Fibroblast of lung (primary cell): ENCODE measurements at regions not wholly inside any gene's neighbourhood (a gene's known extent, or its start where the extent isn't known, plus 50 kb on each side); places are given as distances from the start of the nearest gene placed in this dataset.

Experiments used
- DNase-seq, 2 donors: peaks; one replicate each; pipeline versions ENCODE4 v3.0.0 to v3.0.0-alpha.2; 2010; ENCODE audit warnings: low read depth in 2 of 2
- H2AFZ ChIP-seq: 2 replicates; pipeline ENCODE4 v1.5.1; 2012; ENCODE audit warnings: low read length, control low read depth, inconsistent platforms
- H3K27ac ChIP-seq: 2 replicates; pipeline ENCODE4 v1.5.1; 2011; ENCODE audit warnings: low read length, control low read depth; ENCODE audit not compliant: insufficient read depth
- H3K27me3 ChIP-seq: 2 replicates; pipeline ENCODE4 v1.5.1; 2011; ENCODE audit warnings: mild to moderate bottlenecking, low read length; ENCODE audit not compliant: control insufficient read depth, insufficient read depth
- H3K36me3 ChIP-seq: 2 replicates; pipeline ENCODE4 v1.5.1; 2011; ENCODE audit warnings: low read length; ENCODE audit not compliant: control insufficient read depth, insufficient read depth
- H3K4me1 ChIP-seq: 2 replicates; pipeline ENCODE4 v1.5.1; 2011; ENCODE audit warnings: low read length; ENCODE audit not compliant: control insufficient read depth, insufficient read depth; ENCODE audit errors: extremely low read depth
- H3K4me2 ChIP-seq: 2 replicates; pipeline ENCODE4 v1.5.1; 2011; ENCODE audit warnings: low read length, control low read depth; ENCODE audit not compliant: insufficient read depth; ENCODE audit errors: extremely low read depth
- H3K4me3 ChIP-seq, 4 experiments: fragments of 200-600 bp in 1 of 4; sonication (generic) in 1 of 4; replicated peaks in 1 of 4; 2 replicates each; pipeline ENCODE4 v1.5.1; 2011 to 2016; ENCODE audit warnings: low read length in 4 of 4, low read depth in 3 of 4, mild to moderate bottlenecking in 3 of 4, control low read depth in 2 of 4, inconsistent platforms in 1 of 4, mixed read lengths in 1 of 4; ENCODE audit not compliant: insufficient read depth in 1 of 4; ENCODE audit errors: control extremely low read depth in 1 of 4
- H3K79me2 ChIP-seq: 2 replicates; pipeline ENCODE4 v1.5.1; 2012; ENCODE audit warnings: mild to moderate bottlenecking, low read length, inconsistent platforms; ENCODE audit not compliant: control insufficient read depth, insufficient read depth
- H3K9ac ChIP-seq: 2 replicates; pipeline ENCODE4 v1.5.1; 2011; ENCODE audit warnings: mild to moderate bottlenecking, low read length, control low read depth; ENCODE audit not compliant: insufficient read depth
- H3K9me3 ChIP-seq: 2 replicates; pipeline ENCODE4 v1.5.1; 2012; ENCODE audit warnings: low read depth, low read length; ENCODE audit not compliant: control insufficient read depth, insufficient read depth
- H4K20me1 ChIP-seq: 2 replicates; pipeline ENCODE4 v1.5.1; 2011; ENCODE audit warnings: low read length; ENCODE audit not compliant: control insufficient read depth, insufficient read depth; ENCODE audit errors: extremely low read depth
- CTCF ChIP-seq, 2 donors: IDR thresholded peaks in 1 of 2; conservative IDR thresholded peaks in 1 of 2; 1 replicate in 1 of 2; 2 replicates in 1 of 2; pipeline ENCODE4 v1.5.1; 2011 to 2012; ENCODE audit warnings: low read length in 2 of 2, control low read depth in 1 of 2, inconsistent platforms in 1 of 2, low read depth in 1 of 2, mild to moderate bottlenecking in 1 of 2
- EZH2 ChIP-seq: IDR thresholded peaks from 2 replicates; pipeline ENCODE4 v1.5.1; 2012; ENCODE audit warnings: low read length, control low read depth, mild to moderate bottlenecking; ENCODE audit errors: missing control alignments

GRCh38 chr1:147086129-147086528 is 86.1 kb downstream of the PRKAB2 start:
- no peak for DNase-seq
- Histone ChIP-seq H3K9me3 (no peaks in the 10 kb centered on the region), H4K20me1 (no peaks in the 10 kb centered on the region), H3K9ac (no peak overlapping the region), H3K4me3 (no peak overlapping the region), H3K36me3 (no peaks in the 10 kb centered on the region), H3K27ac (no peak overlapping the region), H2AFZ (no peak overlapping the region), H3K4me2 (no peak overlapping the region), H3K27me3 (peaks cover 17% of the 10 kb centered on the region), H3K4me1 (no peaks in the 10 kb centered on the region), H3K79me2 (no peaks in the 10 kb centered on the region)
- TF ChIP-seq CTCF (conservative IDR thresholded peaks at IDR 0.05 in 1 of 2, IDR thresholded peaks at IDR 0.05 in 1 of 2; ENCODE audit: low read depth in 1 of 2, low read length in 2 of 2) = no peak
- no peak for TF ChIP-seq EZH2

- Histone ChIP-seq H2AFZ (peak overlapping the region; percentile 93), H3K4me2 (peak overlapping the region; percentile 94), H3K79me2 (no peaks in the 10 kb centered on the region), H3K36me3 (no peaks in the 10 kb centered on the region), H3K9ac (peak overlapping the region; percentile 73), H3K4me3 (peak overlapping the region; percentile 33 to 75 (median 65)), H3K27me3 (peaks cover 34% of the 10 kb centered on the region), H4K20me1 (no peaks in the 10 kb centered on the region), H3K4me1 (no peaks in the 10 kb centered on the region), H3K27ac (peak overlapping the region; percentile 71), H3K9me3 (no peaks in the 10 kb centered on the region)
- TF ChIP-seq EZH2 (no peak), CTCF (conservative IDR thresholded peaks at IDR 0.05 in 1 of 2, IDR thresholded peaks at IDR 0.05 in 1 of 2; ENCODE audit: low read depth in 1 of 2, low read length in 2 of 2) (no peak)
- peak; percentile 90 to 92 for DNase-seq
These were observed 87.8 kb downstream of the PRKAB2 start for GRCh38 chr1:147084273-147085096.

- H3K9ac ChIP-seq = no peak overlapping the region
- H3K27ac ChIP-seq = no peak overlapping the region
- H3K27me3 ChIP-seq = peaks cover 39% of the 10 kb centered on the region
- DNase-seq = no peak
- H3K9me3 ChIP-seq = no peaks in the 10 kb centered on the region
- no peak overlapping the region for H2AFZ ChIP-seq
- no peaks in the 10 kb centered on the region for H3K4me1 ChIP-seq
- no peaks in the 10 kb centered on the region for H3K79me2 ChIP-seq
- no peaks in the 10 kb centered on the region for H3K36me3 ChIP-seq
- H3K4me2 ChIP-seq = peak overlapping the region; percentile 94
- H4K20me1 ChIP-seq = no peaks in the 10 kb centered on the region
- TF ChIP-seq EZH2 (no peak), CTCF (conservative IDR thresholded peaks at IDR 0.05 in 1 of 2, IDR thresholded peaks at IDR 0.05 in 1 of 2; ENCODE audit: low read depth in 1 of 2, low read length in 2 of 2) (no peak)
- peak overlapping the region; percentile 33 to 75 (median 65) for H3K4me3 ChIP-seq
These were observed 88.4 kb downstream of the PRKAB2 start for GRCh38 chr1:147083919-147084272.
